Amniotic stem cell (primary cell): ENCODE measurements at regions not wholly inside any gene's neighbourhood (a gene's known extent, or its start where the extent isn't known, plus 50 kb on each side); places are given as distances from the start of the nearest gene placed in this dataset.

Experiments
- DNase-seq: peaks from one replicate; lab custom pipeline; 2025; lab: John Stamatoyannopoulos, UW

GRCh38 chr11:2083411-2083810 is 55.8 kb downstream of the IGF2 start:
- DNase-seq = no peak

GRCh38 chr11:2077061-2077802 is 62.0 kb downstream of the IGF2 start:
- DNase-seq = peak; percentile 23

GRCh38 chr11:2076441-2076840 is 62.7 kb downstream of the IGF2 start:
- no peak for DNase-seq

DNA sequence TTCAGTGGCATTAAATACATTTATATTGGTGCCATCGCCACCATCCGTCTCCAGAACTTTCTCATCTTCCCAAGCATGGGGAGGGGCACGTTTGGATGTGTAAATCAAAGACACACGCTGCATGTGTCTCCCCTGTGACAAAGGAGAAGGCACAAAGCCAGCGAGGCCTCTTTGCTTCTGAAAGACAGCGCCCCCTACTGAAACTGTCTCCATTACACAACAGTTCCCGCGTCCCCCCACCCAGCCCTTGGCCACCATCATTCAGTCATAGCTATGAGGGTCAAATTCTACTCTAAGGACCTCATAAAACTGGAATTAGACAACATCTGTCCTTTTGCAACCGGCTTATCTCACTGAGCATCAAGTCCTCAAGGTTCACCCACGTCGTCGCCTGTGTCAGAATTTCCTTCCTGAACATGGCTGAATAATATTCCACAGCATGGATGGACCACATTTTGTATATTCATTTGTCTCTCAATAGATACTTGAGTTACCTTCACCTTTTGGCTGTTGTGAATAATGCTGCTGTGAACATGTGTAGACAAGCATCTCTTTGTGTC is 64.8 kb downstream of the IGF2 start:
- DNase-seq = no peak

DNA sequence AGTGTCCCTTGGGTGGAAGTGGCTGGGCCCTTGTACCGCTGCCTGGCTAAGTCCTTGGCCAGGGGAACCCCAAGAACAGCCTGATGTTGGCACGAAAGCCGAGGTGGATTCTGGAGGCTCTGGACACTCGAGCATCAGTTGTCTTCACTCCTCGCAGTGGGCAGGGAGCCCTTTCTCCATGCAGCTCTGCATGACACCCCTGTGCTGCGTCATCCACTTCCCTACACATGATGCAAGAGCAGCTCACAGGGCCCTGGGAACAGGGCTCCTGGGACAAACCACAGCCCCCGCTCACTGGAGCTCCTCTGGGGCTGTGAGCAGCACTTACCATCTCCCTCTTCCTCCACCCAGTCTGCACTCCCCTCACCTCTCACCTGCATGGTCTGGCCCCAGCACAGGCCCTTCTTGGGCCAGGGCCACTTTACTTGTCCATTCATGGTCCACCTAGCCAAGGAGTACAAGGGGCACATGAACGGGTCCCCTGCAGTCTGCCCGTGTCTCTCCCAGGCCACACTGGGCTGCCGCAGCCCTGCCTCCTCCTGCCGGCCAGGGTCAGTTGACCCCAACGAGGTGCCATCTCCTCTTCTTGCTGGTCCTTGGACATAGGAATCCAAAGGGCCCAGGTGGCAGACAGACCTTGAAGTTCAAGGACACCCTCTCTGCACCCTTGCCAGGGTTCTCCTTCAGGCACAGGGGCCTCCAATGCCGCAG is 66.5 kb downstream of the IGF2 start:
- DNase-seq = no peak

DNA sequence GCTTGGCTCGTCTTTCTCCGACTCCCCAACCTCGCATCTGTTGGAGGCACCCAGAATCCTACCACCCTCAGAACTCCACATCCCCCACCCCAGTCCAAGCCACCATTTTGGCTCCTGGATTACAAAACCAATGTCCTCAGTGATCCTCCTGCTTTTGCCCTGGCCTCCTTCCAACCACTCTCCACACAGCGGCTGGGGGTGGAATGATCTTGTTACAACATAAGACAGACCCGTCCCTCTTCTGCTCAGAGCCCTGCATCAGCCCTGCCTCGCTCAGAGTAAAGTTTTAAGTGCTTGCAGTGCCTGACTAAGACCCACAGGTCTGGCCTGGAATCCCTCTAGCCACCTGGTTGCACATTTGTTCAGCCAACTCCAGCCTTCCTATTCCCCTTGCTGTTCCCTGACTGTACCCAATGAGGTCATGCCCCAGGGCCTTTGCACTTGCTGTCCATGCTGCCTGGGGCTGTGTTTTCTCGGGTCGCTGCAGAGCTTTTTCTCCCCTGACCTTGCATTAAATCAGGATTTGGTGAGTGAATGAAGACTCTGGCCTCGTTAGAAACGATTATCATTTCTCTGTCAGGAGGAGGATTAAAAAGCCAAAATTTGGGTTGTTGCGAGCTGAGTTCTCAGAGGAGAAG is 67.3 kb downstream of the IGF2 start:
- DNase-seq = no peak
